GM21786 (cell line): ENCODE measurements at regions not wholly inside any gene's neighbourhood (a gene's known extent, or its start where the extent isn't known, plus 50 kb on each side); places are given as distances from the start of the nearest gene placed in this dataset.
"Not testable (repeated sequence)": the region's sequence is repeated elsewhere in the genome, so short reads cannot be mapped to it uniquely, and the experiment has no call there.

ENCODE experiments used
- ATAC-seq: cut with Tn5 transposase; IDR thresholded peaks from one replicate; pipeline ENCODE4 v1.9.1; 2021; ENCODE audit not compliant: unreplicated experiment

- ATAC-seq = no peak
These were observed 284.0 kb upstream of the DEPDC1 start for GRCh38 chr1:68780919-68781318.

DNA sequence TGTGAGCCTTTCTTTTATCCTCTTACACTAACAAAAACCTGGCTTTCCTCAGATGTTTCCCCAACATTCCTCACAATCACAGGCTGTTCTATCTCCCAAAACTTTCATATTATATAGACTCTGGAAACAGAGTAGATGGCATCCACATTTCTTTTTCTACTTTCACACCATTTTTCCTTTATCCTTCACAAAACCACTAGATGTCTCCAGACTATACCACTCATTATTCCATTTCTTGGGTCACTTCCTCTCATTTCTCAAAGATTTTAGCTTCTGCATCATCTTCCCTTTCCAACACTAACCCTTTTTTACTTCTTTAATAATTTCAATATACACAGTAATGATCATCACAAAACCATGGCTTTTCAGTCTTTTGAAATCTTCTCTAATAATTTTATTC lies 286.0 kb upstream of the DEPDC1 start:
- ATAC-seq = no peak

DNA sequence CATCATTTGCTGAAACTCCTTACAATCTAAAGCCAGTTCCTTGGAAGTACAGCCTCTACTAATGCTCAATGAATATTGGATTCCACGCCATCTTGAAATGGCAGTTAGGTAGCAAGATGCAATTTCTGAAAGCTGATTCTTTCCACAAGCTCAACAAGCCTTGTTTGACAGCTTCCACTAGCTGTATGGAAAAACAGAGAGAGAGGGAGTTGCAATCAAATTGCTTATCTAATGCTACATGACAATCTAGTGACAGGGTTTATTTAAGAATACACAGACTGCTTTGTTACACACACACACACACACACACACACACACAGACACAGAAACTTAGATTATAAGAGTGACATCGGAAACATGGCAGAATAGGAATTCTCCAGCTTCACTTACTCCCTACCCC lies 288.4 kb upstream of the DEPDC1 start:
- ATAC-seq = no peak

DNA sequence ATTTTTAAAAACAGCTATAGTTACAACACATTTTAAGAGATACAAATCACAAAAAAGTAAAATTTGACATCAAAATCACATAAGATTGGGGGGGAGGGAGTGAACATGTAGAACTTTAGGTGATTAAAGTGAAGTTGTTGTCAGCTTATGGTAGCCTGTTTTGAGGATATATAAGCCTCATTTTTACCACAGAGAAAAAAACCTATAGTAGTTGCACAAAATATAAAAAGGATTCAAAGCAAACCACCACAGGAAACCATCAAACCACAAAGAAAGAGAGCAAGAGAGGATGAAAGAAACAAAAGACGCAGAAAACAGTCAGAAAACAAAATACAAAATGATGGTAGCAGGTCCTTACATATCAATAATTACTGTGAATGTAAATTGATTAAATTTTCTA lies 291.9 kb upstream of the DEPDC1 start:
- no peak for ATAC-seq

DNA sequence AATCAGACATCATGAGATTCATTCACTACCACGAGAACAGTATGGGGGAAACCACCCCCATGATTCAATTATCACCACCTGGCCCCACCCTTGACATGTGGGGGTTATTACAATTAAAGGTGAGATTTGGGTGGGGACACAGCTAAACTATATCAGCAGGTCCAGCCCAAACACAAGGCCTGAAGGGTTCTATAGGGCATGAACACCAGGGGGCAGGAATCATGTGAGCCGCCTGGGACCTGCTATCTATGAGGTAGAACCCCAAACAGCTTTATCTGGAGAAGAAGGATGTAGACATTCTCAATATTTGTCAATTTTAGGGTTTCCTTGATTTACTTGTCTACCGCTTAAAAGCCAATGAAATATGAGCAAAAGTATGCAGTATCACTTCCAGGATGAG lies 294.9 kb upstream of the DEPDC1 start:
- no peak for ATAC-seq

- ATAC-seq = no peak
These were observed 299.1 kb upstream of the DEPDC1 start for GRCh38 chr1:68795956-68796355.

GRCh38 chr1:68796888-68797287 lies 300.0 kb upstream of the DEPDC1 start:
- no peak for ATAC-seq

- ATAC-seq = no peak
These were observed 301.2 kb upstream of the DEPDC1 start for GRCh38 chr1:68798071-68798470.

DNA sequence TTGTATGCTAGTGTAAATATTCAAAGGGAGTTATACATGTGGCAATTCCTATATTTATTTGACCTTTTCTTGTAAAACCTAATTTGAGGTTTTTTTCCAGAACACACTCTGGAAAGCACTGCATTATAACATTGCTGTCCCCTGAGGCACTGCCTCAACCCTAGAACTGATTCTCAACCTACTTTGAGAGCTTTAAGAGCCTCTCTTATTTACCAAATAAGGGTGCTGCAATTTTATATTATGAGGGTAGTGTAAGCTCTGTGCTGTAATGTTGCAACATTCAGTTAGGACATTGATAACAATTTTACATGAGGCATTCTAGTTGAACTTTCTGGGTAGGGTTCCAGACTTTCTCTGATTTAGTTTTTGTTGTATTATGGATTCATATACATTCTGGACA lies 302.2 kb upstream of the DEPDC1 start:
- no peak for ATAC-seq

- ATAC-seq = no peak
These were observed 303.3 kb upstream of the DEPDC1 start for GRCh38 chr1:68800182-68800581.

GRCh38 chr1:68801440-68801839 lies 304.6 kb upstream of the DEPDC1 start:
- ATAC-seq = no peak

DNA sequence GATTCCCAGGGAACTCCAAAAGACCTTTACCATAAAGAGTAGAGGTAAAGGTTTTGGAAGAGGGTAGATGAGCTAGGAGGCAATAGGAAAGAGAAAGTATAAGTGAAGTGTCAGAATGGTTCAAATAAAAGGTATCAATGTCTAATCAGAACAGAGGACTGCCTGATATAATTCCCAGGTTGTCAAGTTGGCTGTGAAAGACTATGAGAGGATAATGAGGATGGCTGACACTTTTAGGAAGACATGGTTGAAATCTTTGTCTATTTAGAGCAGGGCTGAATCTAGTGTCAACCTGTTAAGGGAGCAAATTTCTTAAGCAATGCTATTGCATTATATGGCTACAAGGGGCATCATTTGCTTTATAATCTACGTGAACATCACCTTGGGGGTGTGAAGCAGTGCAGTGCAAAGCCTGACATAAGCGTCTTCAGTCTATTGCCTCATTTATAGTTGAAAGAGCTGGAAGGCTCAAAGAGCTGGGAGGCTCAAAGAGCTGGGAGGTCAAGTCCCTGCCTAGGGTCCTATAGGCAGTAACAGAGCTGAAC lies 308.3 kb upstream of the DEPDC1 start:
- ATAC-seq = no peak

DNA sequence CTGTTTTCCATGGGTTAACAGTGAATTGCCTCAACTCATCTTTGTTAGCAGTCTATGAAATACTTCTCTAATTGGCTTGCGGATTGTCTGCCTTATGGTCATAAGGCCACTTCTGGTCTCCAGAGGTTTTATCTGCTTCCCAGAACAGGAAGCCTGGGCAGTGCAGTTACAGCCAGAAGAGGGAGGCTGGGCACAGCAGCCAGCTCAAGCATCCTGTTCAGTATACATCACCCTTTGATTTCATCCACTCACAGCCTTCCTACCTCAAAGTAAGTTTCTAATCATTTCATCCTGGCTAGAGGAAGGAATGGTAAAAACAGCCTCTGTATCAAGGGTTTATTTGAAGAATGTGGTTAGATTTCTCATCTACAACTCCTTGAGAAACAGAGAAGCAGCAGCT lies 311.5 kb upstream of the DEPDC1 start:
- no peak for ATAC-seq

DNA sequence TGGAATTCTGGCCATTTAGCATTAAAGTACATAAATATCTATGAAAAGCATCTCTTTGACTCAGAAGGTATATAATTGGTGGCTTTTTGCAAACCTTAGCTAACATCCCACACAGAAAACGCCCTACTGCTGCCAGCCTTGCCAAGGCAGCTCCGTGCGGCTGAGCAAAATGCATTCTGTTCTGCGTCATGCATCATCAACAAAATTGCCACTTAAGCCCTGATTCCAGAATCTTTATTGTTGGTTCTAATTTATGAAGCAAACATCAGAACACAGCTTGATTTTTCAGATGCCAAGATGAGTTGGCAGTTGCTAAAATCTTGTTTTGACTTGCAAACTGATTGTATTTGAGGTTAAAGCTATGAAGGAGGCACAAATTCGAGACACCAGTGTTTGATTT lies 314.9 kb upstream of the DEPDC1 start:
- no peak for ATAC-seq

DNA sequence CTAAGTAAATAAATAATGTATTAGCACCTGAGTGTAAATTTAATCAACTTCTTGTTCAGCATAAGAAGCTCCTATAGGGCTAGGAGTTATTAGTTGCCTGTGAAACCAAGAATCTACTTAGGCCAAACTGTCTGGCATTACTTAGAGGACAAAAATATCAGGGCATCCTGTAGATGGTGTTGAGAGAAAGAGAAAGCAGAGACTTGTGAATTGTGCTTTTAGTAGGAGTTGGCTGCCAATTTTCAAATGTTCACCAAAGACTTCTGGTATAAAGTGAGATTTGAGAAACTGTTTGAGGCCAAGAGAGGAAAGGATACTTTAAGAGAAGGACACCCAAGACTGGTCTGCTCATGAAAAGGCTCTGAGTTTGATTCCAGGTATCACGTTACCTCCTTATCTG lies 315.5 kb upstream of the DEPDC1 start:
- ATAC-seq = no peak

DNA sequence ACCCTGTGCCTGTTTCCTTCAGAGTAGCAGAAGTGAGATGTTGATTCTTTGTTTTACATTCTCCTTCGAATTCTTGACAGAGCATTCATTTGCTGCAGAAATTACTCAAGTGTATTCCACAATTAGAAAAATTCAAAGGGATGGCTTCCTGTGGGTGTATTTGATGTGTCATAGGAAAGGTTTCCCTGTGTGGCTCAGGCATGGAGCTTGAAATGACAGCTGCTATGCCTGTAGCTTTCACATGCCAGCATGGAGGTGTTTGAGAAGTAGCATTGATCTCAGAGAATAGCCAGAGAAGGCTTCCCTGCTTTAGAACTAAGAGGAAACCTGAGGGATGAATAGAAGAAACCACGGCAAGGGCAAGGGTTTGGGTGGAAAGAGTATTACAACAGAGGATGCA lies 317.2 kb upstream of the DEPDC1 start:
- no peak for ATAC-seq

- ATAC-seq = no peak
These were observed 318.8 kb upstream of the DEPDC1 start for GRCh38 chr1:68815632-68816031.

GRCh38 chr1:68817505-68818210 lies 320.8 kb upstream of the DEPDC1 start:
- not testable (repeated sequence) for ATAC-seq

GRCh38 chr1:68819190-68819829 lies 322.4 kb upstream of the DEPDC1 start:
- no peak for ATAC-seq

DNA sequence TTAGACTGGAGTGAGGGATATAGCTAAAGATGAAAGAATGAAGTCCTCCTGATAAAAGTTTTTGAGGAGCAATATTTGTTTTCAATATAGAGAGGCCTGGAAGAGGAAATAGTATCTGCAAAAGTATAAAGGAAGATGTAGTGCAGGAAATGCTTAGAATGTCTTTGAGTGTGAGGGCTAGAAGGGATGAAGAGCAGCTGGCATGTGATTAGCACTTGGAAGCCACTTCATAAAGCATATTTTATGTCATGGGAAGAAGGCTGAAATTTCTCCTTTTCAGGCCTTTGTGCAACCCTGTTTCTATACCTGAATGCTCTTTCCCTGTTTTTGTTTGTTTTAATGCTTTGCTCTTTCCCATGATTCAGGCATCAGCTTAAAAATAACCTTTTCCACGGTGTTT lies 323.3 kb upstream of the DEPDC1 start:
- no peak for ATAC-seq

DNA sequence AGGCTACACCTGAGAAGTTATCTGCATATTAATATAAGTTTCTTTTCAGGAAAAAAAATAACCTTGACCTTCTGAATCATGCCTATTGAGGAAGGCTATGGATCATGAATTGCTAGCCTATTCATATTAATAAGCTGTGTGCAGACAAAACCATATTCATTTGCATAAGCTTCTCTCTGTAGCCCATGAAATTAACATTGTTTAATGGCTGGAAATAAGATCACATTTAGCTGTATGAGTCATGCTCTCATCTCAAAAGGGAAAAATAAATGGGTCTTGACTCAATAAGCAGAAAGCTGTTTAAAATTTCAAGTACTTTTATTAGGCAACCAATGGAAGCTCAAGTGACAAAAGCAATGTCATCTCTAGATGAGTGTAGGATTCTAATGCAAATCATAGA lies 330.0 kb upstream of the DEPDC1 start:
- no peak for ATAC-seq

DNA sequence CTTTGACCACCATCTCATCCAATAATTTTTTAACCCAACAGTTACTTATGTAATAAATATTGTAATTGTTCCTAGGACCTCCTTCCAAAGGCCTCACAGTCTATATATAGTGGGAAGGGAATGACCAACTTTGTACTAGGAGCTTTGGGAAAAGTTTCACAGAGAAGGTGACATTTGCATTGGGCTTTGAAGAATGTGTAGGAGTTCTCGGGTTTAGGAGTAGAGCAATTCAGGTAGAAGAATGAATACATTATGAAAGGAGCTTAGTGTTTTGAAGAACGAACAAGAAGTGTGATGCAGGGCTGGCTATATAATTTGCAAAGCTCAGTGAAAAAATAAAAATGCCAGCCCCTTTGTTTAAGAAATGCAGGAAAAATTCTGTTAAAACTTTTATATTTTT lies 330.4 kb upstream of the DEPDC1 start:
- ATAC-seq = no peak

DNA sequence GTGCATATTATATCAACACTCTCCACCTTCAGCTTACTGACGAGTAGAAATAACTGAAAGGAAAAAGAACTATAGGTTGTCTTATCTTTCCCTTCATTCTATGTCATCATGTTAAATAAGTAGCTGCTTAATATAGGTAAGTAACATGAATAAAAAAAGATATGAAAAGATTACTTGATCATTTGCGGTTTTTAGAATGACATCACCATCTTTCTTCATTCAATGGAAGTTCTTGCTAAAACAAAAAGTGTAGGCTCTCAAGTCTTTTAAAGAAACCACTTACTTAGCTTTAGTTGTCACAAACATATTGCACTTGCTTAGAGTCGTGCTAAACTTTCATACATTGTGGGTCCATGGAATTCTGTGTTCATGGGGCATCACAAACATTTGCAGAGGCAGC lies 331.1 kb upstream of the DEPDC1 start:
- ATAC-seq = no peak
